Activated B cell treated with CpG ODN at 0.5 μM for 24 hours (primary cell): ENCODE measurements at regions not wholly inside any gene's neighbourhood (a gene's known extent, or its start where the extent isn't known, plus 50 kb on each side); places are given as distances from the start of the nearest gene placed in this dataset.
"Not testable (repeated sequence)": the region's sequence is repeated elsewhere in the genome, so short reads cannot be mapped to it uniquely, and the experiment has no call there.

Source experiments
- ATAC-seq: fragments of 200-7000 bp; cut with Tn5 transposase; one replicate; pipeline ENCODE4 v1.10.0; 2021; ENCODE audit warnings: low read depth, mild to moderate bottlenecking, moderate library complexity
- CTCF ChIA-PET: fragments of 350-600 bp; sonication (Branson Sonifier 250); formaldehyde crosslinking; loops from one replicate; lab custom pipeline; 2021; ENCODE audit warnings: antibody characterized with exemption; lab: Charles Lee
- POLR2A ChIA-PET: fragments of 350-600 bp; sonication (Branson Sonifier 250); formaldehyde crosslinking; loops from one replicate; lab custom pipeline; 2021; ENCODE audit warnings: antibody characterized with exemption; lab: Charles Lee
- DNase-seq: peaks from one replicate; pipeline ENCODE4 v3.0.0; 2022
- H3K27ac Mint-ChIP-seq: one replicate; pipeline ENCODE4 v1.8.0; 2020; ENCODE audit warnings: mixed read lengths
- H3K27me3 Mint-ChIP-seq: one replicate; pipeline ENCODE4 v1.8.0; 2021; ENCODE audit warnings: mixed read lengths
- H3K36me3 Mint-ChIP-seq: one replicate; pipeline ENCODE4 v1.8.0; 2021; ENCODE audit warnings: low read depth, mixed read lengths
- H3K4me1 Mint-ChIP-seq: one replicate; pipeline ENCODE4 v1.8.0; 2021; ENCODE audit warnings: mixed read lengths
- H3K4me3 Mint-ChIP-seq: one replicate; pipeline ENCODE4 v1.8.0; 2020; ENCODE audit warnings: mild to moderate bottlenecking, mixed read lengths
- H3K9me3 Mint-ChIP-seq: one replicate; pipeline ENCODE4 v1.8.0; 2020; ENCODE audit warnings: mixed read lengths
- CTCF ChIP-seq: fragments of 200-600 bp; IDR thresholded peaks from one replicate; pipeline ENCODE4 v1.8.0; 2022; ENCODE audit warnings: antibody characterized with exemption, mild to moderate bottlenecking
- intact Hi-C: fragments of 100-400 bp; cut with micrococcal nuclease; formaldehyde crosslinking; loops from one replicate; pipeline ENCODE4 v1.15.1; 2024

- no peak for TF ChIP-seq CTCF
- Mint-ChIP-seq H3K36me3 (no peaks in the 10 kb centered on the region), H3K4me3 (no peak overlapping the region), H3K9me3 (no peaks in the 10 kb centered on the region), H3K4me1 (no peaks in the 10 kb centered on the region), H3K27ac (no peak overlapping the region), H3K27me3 (peaks cover 1% of the 10 kb centered on the region)
- DNase-seq (no peak), ATAC-seq (no peak)
- CTCF ChIA-PET, result no interaction called here
- intact Hi-C loops, result no loop called here
- POLR2A ChIA-PET, result no interaction called here
Observed at GRCh38 chr3:182516597-182517336, 276.5 kb upstream of the ATP11B start.

GRCh38 chr3:182519569-182519968 is 273.7 kb upstream of the ATP11B start:
- H3K4me1 Mint-ChIP-seq, result no peaks in the 10 kb centered on the region
- CTCF ChIA-PET, result no interaction called here
- peaks cover 1% of the 10 kb centered on the region for H3K27me3 Mint-ChIP-seq
- H3K4me3 Mint-ChIP-seq, result no peak overlapping the region
- DNase-seq (no peak), ATAC-seq (no peak)
- H3K27ac Mint-ChIP-seq, result no peak overlapping the region
- POLR2A ChIA-PET, result no interaction called here
- H3K36me3 Mint-ChIP-seq, result no peaks in the 10 kb centered on the region
- peaks cover 2% of the 10 kb centered on the region for H3K9me3 Mint-ChIP-seq
- intact Hi-C loops, result no loop called here
- TF ChIP-seq CTCF, result no peak

GRCh38 chr3:182521339-182521738 is 272.0 kb upstream of the ATP11B start:
- Mint-ChIP-seq H3K27ac (no peak overlapping the region), H3K36me3 (no peaks in the 10 kb centered on the region), H3K27me3 (peaks cover 4% of the 10 kb centered on the region), H3K4me3 (no peak overlapping the region), H3K4me1 (no peaks in the 10 kb centered on the region), H3K9me3 (peaks cover 2% of the 10 kb centered on the region)
- intact Hi-C loops, result no loop called here
- ChIA-PET POLR2A (no interaction called here), CTCF (no interaction called here)
- no peak for TF ChIP-seq CTCF
- no peak for ATAC-seq
- DNase-seq, result no peak

- H3K4me1 Mint-ChIP-seq, H3K9me3 Mint-ChIP-seq, intact Hi-C loops, H3K27me3 Mint-ChIP-seq, H3K27ac Mint-ChIP-seq, H3K36me3 Mint-ChIP-seq, DNase-seq, POLR2A ChIA-PET, ATAC-seq, CTCF ChIA-PET, H3K4me3 Mint-ChIP-seq: not testable (repeated sequence)
Observed at GRCh38 chr3:182523424-182523823, 269.9 kb upstream of the ATP11B start.

GRCh38 chr3:182523836-182524235 is 269.5 kb upstream of the ATP11B start:
- no peak overlapping the region for H3K27ac Mint-ChIP-seq
- intact Hi-C loops, result no loop called here
- CTCF ChIA-PET, result no interaction called here
- H3K27me3 Mint-ChIP-seq, result peaks cover 7% of the 10 kb centered on the region
- no peak for TF ChIP-seq CTCF
- POLR2A ChIA-PET, result no interaction called here
- H3K4me1 Mint-ChIP-seq, result no peaks in the 10 kb centered on the region
- ATAC-seq (no peak), DNase-seq (no peak)
- H3K36me3 Mint-ChIP-seq, result no peaks in the 10 kb centered on the region
- peaks cover 2% of the 10 kb centered on the region for H3K9me3 Mint-ChIP-seq
- no peak overlapping the region for H3K4me3 Mint-ChIP-seq
